Ascending aorta (tissue), 2 donors: ENCODE measurements at regions not wholly inside any gene's neighbourhood (a gene's known extent, or its start where the extent isn't known, plus 50 kb on each side); places are given as distances from the start of the nearest gene placed in this dataset.

Experiments used
- DNase-seq, 2 donors: peaks; one replicate each; pipeline ENCODE4 v3.0.0-alpha.2; 2019; ENCODE audit warnings: low spot score in 2 of 2
- H3K27ac ChIP-seq, 2 donors: fragments of 200-600 bp; sonication (generic); one replicate each; pipeline ENCODE4 v1.5.1; 2016 to 2017; ENCODE audit warnings: mild to moderate bottlenecking in 1 of 2
- H3K27me3 ChIP-seq: fragments of 200-600 bp; sonication (generic); one replicate; pipeline ENCODE4 v1.5.1; 2017
- H3K36me3 ChIP-seq, 2 donors: fragments of 200-600 bp; sonication (generic); one replicate each; pipeline ENCODE4 v1.5.1; 2016
- H3K4me1 ChIP-seq, 2 donors: fragments of 200-600 bp; sonication (generic); one replicate each; pipeline ENCODE4 v1.5.1; 2016 to 2017; ENCODE audit warnings: mild to moderate bottlenecking in 1 of 2
- H3K4me3 ChIP-seq, 2 donors: fragments of 200-600 bp; sonication (generic); one replicate each; pipeline ENCODE4 v1.5.1; 2016 to 2017; ENCODE audit warnings: mild to moderate bottlenecking in 1 of 2
- H3K9me3 ChIP-seq, 2 donors: fragments of 200-600 bp; sonication (generic); one replicate each; pipeline ENCODE4 v1.5.1; 2016
- intact Hi-C: fragments of 100-400 bp; cut with DNase I; formaldehyde crosslinking; loops from one replicate; pipeline ENCODE4 v1.15.1; 2023
- TF ChIP-seq, protein P1 (sequence below), 3 experiments: fragments of 200-600 bp in 2 of 3; fragments of 450-650 bp in 1 of 3; sonication (generic) in 2 of 3; IDR thresholded peaks; one replicate each; pipeline ENCODE4 v1.5.1; 2016 to 2019; ENCODE audit warnings: antibody characterized with exemption in 3 of 3, mild to moderate bottlenecking in 1 of 3, moderate library complexity in 1 of 3

DNA sequence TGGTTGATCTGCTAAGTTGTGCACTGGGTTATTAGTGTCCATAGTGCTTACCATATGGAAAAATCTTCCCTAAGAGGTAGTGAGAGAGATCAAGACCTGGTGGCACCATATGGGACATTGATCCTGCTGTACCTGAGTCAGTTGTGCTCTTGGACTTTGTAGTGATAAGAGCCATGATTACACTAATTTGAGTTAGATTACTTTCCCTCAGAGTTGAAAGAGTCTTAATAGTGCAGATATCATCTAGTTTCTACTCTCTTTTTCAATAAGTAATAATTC is 114.2 kb downstream of the KCNE4 start:
- TF ChIP-seq, protein P1, sequence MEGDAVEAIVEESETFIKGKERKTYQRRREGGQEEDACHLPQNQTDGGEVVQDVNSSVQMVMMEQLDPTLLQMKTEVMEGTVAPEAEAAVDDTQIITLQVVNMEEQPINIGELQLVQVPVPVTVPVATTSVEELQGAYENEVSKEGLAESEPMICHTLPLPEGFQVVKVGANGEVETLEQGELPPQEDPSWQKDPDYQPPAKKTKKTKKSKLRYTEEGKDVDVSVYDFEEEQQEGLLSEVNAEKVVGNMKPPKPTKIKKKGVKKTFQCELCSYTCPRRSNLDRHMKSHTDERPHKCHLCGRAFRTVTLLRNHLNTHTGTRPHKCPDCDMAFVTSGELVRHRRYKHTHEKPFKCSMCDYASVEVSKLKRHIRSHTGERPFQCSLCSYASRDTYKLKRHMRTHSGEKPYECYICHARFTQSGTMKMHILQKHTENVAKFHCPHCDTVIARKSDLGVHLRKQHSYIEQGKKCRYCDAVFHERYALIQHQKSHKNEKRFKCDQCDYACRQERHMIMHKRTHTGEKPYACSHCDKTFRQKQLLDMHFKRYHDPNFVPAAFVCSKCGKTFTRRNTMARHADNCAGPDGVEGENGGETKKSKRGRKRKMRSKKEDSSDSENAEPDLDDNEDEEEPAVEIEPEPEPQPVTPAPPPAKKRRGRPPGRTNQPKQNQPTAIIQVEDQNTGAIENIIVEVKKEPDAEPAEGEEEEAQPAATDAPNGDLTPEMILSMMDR (IDR thresholded peaks at IDR 0.05): no peak
- intact Hi-C loops: no loop called here
- Histone ChIP-seq H3K27me3 (no peaks in the 10 kb centered on the region), H3K4me1 (no peaks in the 10 kb centered on the region), H3K36me3 (no peaks in the 10 kb centered on the region), H3K27ac (no peak overlapping the region), H3K4me3 (no peak overlapping the region), H3K9me3 (no peaks in the 10 kb centered on the region)
- no peak for DNase-seq

- no peak overlapping the region for H3K27ac ChIP-seq
- no peak for DNase-seq
- TF ChIP-seq, protein P1 (IDR thresholded peaks at IDR 0.05): no peak
- no peaks in the 10 kb centered on the region for H3K9me3 ChIP-seq
- no peaks in the 10 kb centered on the region for H3K27me3 ChIP-seq
- no peaks in the 10 kb centered on the region for H3K4me1 ChIP-seq
- no peak overlapping the region for H3K4me3 ChIP-seq
- no peaks in the 10 kb centered on the region for H3K36me3 ChIP-seq
- intact Hi-C loops: no loop called here
These were observed 115.1 kb downstream of the KCNE4 start for GRCh38 chr2:223166983-223167650.

DNA sequence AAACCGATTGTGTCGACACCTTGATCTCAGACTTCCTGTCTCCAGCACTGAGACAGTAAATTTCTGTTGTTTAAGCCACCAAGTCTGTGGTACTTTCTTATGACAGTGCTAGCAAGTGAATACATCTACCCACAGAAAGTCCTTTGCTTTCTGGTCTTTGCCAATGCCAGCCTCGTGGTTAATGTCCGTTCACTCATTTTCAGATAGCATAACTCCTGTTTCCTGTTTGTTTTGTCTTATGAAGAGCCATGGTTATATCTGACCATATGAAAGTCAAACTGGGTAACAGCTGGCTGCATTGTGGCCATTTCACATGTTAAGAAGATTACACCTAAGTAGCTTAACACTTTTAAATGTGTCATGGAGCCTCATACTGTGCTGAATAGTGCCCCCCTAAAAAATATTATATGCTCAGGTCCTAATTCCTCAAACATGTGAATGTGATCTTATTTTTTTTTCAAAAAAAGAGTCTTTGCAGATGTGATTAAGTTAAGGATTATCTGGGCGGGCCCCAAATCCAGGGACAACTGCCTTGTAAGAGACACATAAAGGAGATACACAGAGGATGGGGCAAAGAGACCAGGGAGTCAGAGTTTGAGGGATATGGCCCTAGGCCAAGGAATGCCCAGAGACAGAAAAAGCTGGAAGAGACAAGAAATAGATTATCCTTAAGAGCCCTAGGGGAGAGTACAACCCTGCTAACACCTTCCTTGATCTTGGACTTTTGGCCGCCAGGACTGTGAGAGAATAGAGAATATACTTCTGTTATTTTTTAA is 118.0 kb downstream of the KCNE4 start:
- Histone ChIP-seq H3K36me3 (no peaks in the 10 kb centered on the region), H3K9me3 (no peaks in the 10 kb centered on the region), H3K4me3 (no peak overlapping the region), H3K4me1 (no peaks in the 10 kb centered on the region), H3K27me3 (no peaks in the 10 kb centered on the region), H3K27ac (no peak overlapping the region)
- intact Hi-C loops: no loop called here
- DNase-seq: no peak
- TF ChIP-seq, protein P1 (IDR thresholded peaks at IDR 0.05): no peak

DNA sequence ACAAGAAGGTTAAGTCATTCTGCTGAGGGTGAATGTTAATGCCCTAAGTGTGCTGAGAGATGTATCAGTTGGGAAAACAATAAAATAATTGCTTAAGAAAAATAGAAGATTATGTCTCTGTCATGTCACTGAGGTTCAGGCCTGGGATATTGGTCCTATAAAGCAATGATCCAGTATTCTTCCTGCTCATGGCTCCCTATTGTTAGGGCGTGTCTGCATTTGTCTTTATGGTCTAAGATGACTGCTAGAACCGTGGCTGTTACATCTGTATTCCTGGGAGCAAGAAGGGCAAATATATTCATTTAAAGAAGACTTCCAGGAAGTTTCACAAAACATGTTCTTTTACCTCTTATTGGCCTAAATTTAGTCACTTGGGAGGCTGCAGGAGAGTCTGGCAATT is 125.0 kb downstream of the KCNE4 start:
- TF ChIP-seq, protein P1 (IDR thresholded peaks at IDR 0.05): no peak
- intact Hi-C loops: no loop called here
- DNase-seq: no peak
- H3K9me3 ChIP-seq: no peaks in the 10 kb centered on the region
- no peak overlapping the region for H3K4me3 ChIP-seq
- no peaks in the 10 kb centered on the region for H3K27me3 ChIP-seq
- no peak overlapping the region for H3K27ac ChIP-seq
- no peaks in the 10 kb centered on the region for H3K4me1 ChIP-seq
- H3K36me3 ChIP-seq: no peaks in the 10 kb centered on the region

DNA sequence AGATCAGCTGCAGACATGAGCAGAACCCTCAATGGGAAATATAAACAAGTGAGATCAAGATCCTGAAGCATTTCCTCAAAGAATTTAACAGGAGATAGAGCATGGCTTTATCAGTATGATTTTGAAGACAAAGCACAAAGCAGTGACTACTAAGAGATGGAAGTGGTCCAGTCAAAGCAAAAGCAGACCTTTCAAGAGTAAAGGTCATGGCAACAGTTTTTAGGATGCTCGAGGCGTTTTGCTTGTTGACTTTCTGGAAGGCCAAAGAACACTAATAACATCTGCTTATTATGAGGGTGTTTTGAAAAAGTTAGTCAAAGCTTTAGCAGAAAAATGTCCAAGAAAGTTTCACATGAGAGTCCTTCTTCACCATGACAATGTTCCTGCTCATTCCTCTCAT is 128.5 kb downstream of the KCNE4 start:
- no peak for DNase-seq
- H3K27ac ChIP-seq: no peak overlapping the region
- intact Hi-C loops: no loop called here
- no peaks in the 10 kb centered on the region for H3K4me1 ChIP-seq
- no peaks in the 10 kb centered on the region for H3K36me3 ChIP-seq
- TF ChIP-seq, protein P1 (IDR thresholded peaks at IDR 0.05): no peak
- H3K9me3 ChIP-seq: no peaks in the 10 kb centered on the region
- no peaks in the 10 kb centered on the region for H3K27me3 ChIP-seq
- H3K4me3 ChIP-seq: no peak overlapping the region
